SK-N-SH treated with all-trans-retinoic acid at 6 μM for 48 hours (cell line): ENCODE measurements at regions not wholly inside any gene's neighbourhood (a gene's known extent, or its start where the extent isn't known, plus 50 kb on each side); places are given as distances from the start of the nearest gene placed in this dataset.

Experiments used
- ATAC-seq: fragments of 200-7000 bp; cut with Tn5 transposase; 3 replicates; pipeline ENCODE4 v1.9.1; 2020; ENCODE audit warnings: mild to moderate bottlenecking, moderate library complexity
- ARNTL ChIP-seq: fragments of 450-650 bp; formaldehyde crosslinking; IDR thresholded peaks from 2 replicates; pipeline ENCODE4 v1.5.0; 2020; ENCODE audit warnings: low read depth, mild to moderate bottlenecking, moderate library complexity, borderline replicate concordance
- BACH2 ChIP-seq: fragments of 250-450 bp; sonication (Bioruptor Pico); IDR thresholded peaks from 2 replicates; pipeline ENCODE4 v1.9.0; 2021; ENCODE audit warnings: mild to moderate bottlenecking, borderline replicate concordance
- CSDC2 ChIP-seq: fragments of 250-450 bp; sonication (Bioruptor Pico); IDR thresholded peaks from 2 replicates; pipeline ENCODE4 v1.5.0; 2020; ENCODE audit warnings: mild to moderate bottlenecking, moderate library complexity
- ESRRG ChIP-seq: fragments of 250-450 bp; sonication (Bioruptor Pico); IDR thresholded peaks from 2 replicates; pipeline ENCODE4 v1.6.1; 2021; ENCODE audit warnings: mild to moderate bottlenecking
- GLIS3 ChIP-seq: fragments of 250-450 bp; sonication (Bioruptor Pico); IDR thresholded peaks from 2 replicates; pipeline ENCODE4 v1.5.0; 2020; ENCODE audit warnings: mild to moderate bottlenecking, moderate library complexity
- ISL1 ChIP-seq: fragments of 250-450 bp; sonication (Bioruptor Pico); IDR thresholded peaks from 2 replicates; pipeline ENCODE4 v2.1.2; 2022; ENCODE audit warnings: mild to moderate bottlenecking, moderate library complexity
- PPARA ChIP-seq: fragments of 250-450 bp; sonication (Bioruptor Pico); IDR thresholded peaks from 2 replicates; pipeline ENCODE4 v1.5.0; 2020; ENCODE audit warnings: mild to moderate bottlenecking, borderline replicate concordance
- RARB ChIP-seq: fragments of 250-450 bp; sonication (Bioruptor Pico); IDR thresholded peaks from 2 replicates; pipeline ENCODE4 v1.8.0; 2021; ENCODE audit warnings: mild to moderate bottlenecking, moderate library complexity
- SNAI2 ChIP-seq: fragments of 250-450 bp; sonication (Bioruptor Pico); IDR thresholded peaks from 2 replicates; pipeline ENCODE4 v1.5.0; 2020; ENCODE audit warnings: mild to moderate bottlenecking, moderate library complexity
- TCF4 ChIP-seq: fragments of 250-450 bp; sonication (Bioruptor Pico); IDR thresholded peaks from 2 replicates; pipeline ENCODE4 v1.8.0; 2021; ENCODE audit warnings: mild to moderate bottlenecking, moderate library complexity, borderline replicate concordance
- TOX ChIP-seq: fragments of 250-450 bp; sonication (Bioruptor Pico); IDR thresholded peaks from 2 replicates; pipeline ENCODE4 v1.8.0; 2021; ENCODE audit warnings: mild to moderate bottlenecking, moderate library complexity, borderline replicate concordance
- ZFP3 ChIP-seq: fragments of 250-450 bp; sonication (Bioruptor Pico); IDR thresholded peaks from 2 replicates; pipeline ENCODE4 v1.5.0; 2020; ENCODE audit warnings: mild to moderate bottlenecking, moderate library complexity
- ZFP30 ChIP-seq: fragments of 450-650 bp; formaldehyde crosslinking; IDR thresholded peaks from 2 replicates; pipeline ENCODE4 v1.5.0; 2022; ENCODE audit warnings: mild to moderate bottlenecking, moderate library complexity
- ZNF565 ChIP-seq: fragments of 450-650 bp; formaldehyde crosslinking; conservative IDR thresholded peaks from 2 replicates; pipeline ENCODE4 v1.5.0; 2020; ENCODE audit warnings: low read depth, mild to moderate bottlenecking, moderate library complexity
- ZNF70 ChIP-seq: fragments of 450-650 bp; formaldehyde crosslinking; IDR thresholded peaks from 2 replicates; pipeline ENCODE4 v1.5.0; 2020; ENCODE audit warnings: mild to moderate bottlenecking, moderate library complexity
- ZNF8 ChIP-seq: fragments of 450-650 bp; formaldehyde crosslinking; IDR thresholded peaks from 2 replicates; pipeline ENCODE4 v1.5.0; 2020; ENCODE audit warnings: mild to moderate bottlenecking, moderate library complexity
- TF ChIP-seq, protein P1 (sequence below): fragments of 250-450 bp; sonication (Bioruptor Pico); IDR thresholded peaks from 2 replicates; pipeline ENCODE4 v1.5.1; 2021; ENCODE audit warnings: mild to moderate bottlenecking, moderate library complexity
- TF ChIP-seq, protein P2 (sequence below): fragments of 250-450 bp; sonication (Bioruptor Pico); IDR thresholded peaks from 2 replicates; pipeline ENCODE4 v1.8.0; 2020; ENCODE audit warnings: mild to moderate bottlenecking, moderate library complexity, borderline replicate concordance
- TF ChIP-seq, protein P3 (sequence below): fragments of 250-450 bp; sonication (Bioruptor Pico); IDR thresholded peaks from 2 replicates; pipeline ENCODE4 v1.5.1; 2020; ENCODE audit warnings: low read depth, mild to moderate bottlenecking, moderate library complexity

DNA sequence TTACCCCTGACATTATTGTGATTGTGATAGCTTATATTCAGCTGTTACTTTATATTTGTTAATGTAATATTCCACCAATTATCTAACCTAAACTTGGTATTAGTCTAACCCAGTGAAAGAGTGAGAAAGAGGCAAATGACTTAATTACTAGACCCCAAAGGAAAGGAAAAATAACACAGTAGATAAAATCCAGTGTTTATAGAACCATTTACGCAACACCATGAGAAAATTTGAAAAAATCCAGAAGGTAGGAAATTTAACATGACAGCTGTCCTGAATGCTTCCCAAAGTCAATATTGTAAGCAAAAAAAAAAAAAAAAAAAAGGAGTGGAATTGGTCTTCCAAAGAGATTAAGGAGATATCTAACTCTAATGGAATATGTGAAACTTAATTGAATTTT lies 741.5 kb upstream of the GHITM start:
- no peak for ATAC-seq
- TF ChIP-seq ZFP30 (no peak), ZFP3 (CRISPR knock-in tag) (no peak), ARNTL (no peak), BACH2 (CRISPR knock-in tag) (no peak), CSDC2 (CRISPR knock-in tag) (no peak), PPARA (CRISPR knock-in tag) (no peak)

DNA sequence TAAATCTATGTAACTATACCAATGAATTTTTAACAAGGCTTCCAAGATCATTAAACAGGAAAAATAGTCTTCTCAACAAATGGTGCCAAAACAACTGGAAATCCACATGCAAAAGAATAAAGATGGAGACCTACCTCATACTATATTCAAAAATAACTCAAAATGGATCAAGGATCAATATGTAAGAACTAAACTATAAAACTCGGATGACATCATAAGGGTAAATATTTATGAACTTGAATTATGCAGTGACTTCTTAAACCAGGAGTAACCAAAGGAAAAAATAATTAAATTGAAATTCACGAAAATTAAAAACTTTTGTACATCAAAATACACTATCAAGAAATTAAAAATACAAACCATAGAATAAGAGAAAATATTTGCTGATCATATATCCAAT lies 728.7 kb upstream of the GHITM start:
- TF ChIP-seq ARNTL (no peak), ZNF70 (CRISPR knock-in tag) (no peak), ZFP30 (no peak), TCF4 (no peak), ZFP3 (CRISPR knock-in tag) (no peak), ZNF8 (CRISPR knock-in tag) (no peak), ZNF565 (CRISPR knock-in tag) (no peak), PPARA (CRISPR knock-in tag) (no peak)
- TF ChIP-seq, protein P1, sequence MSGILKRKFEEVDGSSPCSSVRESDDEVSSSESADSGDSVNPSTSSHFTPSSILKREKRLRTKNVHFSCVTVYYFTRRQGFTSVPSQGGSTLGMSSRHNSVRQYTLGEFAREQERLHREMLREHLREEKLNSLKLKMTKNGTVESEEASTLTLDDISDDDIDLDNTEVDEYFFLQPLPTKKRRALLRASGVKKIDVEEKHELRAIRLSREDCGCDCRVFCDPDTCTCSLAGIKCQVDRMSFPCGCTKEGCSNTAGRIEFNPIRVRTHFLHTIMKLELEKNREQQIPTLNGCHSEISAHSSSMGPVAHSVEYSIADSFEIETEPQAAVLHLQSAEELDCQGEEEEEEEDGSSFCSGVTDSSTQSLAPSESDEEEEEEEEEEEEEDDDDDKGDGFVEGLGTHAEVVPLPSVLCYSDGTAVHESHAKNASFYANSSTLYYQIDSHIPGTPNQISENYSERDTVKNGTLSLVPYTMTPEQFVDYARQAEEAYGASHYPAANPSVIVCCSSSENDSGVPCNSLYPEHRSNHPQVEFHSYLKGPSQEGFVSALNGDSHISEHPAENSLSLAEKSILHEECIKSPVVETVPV: no peak
- TF ChIP-seq, protein P2, sequence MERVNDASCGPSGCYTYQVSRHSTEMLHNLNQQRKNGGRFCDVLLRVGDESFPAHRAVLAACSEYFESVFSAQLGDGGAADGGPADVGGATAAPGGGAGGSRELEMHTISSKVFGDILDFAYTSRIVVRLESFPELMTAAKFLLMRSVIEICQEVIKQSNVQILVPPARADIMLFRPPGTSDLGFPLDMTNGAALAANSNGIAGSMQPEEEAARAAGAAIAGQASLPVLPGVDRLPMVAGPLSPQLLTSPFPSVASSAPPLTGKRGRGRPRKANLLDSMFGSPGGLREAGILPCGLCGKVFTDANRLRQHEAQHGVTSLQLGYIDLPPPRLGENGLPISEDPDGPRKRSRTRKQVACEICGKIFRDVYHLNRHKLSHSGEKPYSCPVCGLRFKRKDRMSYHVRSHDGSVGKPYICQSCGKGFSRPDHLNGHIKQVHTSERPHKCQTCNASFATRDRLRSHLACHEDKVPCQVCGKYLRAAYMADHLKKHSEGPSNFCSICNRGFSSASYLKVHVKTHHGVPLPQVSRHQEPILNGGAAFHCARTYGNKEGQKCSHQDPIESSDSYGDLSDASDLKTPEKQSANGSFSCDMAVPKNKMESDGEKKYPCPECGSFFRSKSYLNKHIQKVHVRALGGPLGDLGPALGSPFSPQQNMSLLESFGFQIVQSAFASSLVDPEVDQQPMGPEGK (CRISPR knock-in tag): no peak
- ATAC-seq: no peak

DNA sequence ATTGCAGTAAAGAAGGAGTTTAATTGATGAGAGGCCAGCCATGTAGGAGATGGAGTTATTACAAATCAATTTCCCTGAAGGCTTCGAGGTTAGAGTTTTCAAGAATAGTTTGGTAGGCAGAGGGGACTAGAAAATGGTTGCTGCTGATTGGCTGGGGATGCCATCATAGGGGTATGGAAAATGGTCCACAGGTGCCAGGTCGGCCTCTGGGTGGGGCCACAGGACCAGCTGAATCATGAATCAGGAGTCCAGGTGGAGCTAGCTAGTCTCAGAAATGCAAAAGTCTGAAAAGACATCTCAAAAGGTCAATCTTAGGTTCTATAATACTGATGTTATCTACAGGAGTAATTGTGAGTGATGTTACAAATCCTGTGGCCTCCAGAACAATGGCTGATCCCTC lies 714.0 kb upstream of the GHITM start:
- TF ChIP-seq ZNF565 (CRISPR knock-in tag) (no peak), ZNF70 (CRISPR knock-in tag) (no peak), ZNF8 (CRISPR knock-in tag) (no peak), ESRRG (CRISPR knock-in tag) (no peak), BACH2 (CRISPR knock-in tag) (no peak), GLIS3 (CRISPR knock-in tag) (no peak), TCF4 (no peak), PPARA (CRISPR knock-in tag) (no peak)
- TF ChIP-seq, protein P3, sequence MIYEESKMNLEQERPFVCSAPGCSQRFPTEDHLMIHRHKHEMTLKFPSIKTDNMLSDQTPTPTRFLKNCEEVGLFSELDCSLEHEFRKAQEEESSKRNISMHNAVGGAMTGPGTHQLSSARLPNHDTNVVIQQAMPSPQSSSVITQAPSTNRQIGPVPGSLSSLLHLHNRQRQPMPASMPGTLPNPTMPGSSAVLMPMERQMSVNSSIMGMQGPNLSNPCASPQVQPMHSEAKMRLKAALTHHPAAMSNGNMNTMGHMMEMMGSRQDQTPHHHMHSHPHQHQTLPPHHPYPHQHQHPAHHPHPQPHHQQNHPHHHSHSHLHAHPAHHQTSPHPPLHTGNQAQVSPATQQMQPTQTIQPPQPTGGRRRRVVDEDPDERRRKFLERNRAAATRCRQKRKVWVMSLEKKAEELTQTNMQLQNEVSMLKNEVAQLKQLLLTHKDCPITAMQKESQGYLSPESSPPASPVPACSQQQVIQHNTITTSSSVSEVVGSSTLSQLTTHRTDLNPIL: no peak
- ATAC-seq: no peak

DNA sequence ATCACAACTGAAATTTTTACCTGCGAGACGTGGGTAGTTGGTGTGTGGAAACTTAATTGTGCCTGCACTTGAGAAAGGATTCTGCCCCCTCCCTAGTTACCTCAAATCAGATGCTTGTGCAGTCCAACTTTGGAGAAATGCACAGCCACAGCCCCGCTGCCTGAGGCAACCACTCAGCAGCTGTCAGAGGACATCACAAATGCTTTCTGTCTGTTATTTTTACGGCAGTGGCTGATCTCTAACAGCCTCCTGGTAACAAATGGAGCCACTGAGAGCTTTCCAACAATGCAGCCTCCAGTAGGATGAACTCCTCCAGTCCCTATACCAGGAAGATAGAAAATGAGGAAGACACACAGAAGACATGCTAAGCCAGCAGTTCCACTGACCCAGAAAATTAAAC lies 712.2 kb upstream of the GHITM start:
- TF ChIP-seq, protein P2 (CRISPR knock-in tag): no peak
- TF ChIP-seq ZFP3 (CRISPR knock-in tag) (no peak), TOX (CRISPR knock-in tag) (no peak), PPARA (CRISPR knock-in tag) (no peak), ARNTL (no peak), SNAI2 (CRISPR knock-in tag) (no peak), GLIS3 (CRISPR knock-in tag) (no peak), RARB (no peak), ISL1 (no peak)
- no peak for ATAC-seq

DNA sequence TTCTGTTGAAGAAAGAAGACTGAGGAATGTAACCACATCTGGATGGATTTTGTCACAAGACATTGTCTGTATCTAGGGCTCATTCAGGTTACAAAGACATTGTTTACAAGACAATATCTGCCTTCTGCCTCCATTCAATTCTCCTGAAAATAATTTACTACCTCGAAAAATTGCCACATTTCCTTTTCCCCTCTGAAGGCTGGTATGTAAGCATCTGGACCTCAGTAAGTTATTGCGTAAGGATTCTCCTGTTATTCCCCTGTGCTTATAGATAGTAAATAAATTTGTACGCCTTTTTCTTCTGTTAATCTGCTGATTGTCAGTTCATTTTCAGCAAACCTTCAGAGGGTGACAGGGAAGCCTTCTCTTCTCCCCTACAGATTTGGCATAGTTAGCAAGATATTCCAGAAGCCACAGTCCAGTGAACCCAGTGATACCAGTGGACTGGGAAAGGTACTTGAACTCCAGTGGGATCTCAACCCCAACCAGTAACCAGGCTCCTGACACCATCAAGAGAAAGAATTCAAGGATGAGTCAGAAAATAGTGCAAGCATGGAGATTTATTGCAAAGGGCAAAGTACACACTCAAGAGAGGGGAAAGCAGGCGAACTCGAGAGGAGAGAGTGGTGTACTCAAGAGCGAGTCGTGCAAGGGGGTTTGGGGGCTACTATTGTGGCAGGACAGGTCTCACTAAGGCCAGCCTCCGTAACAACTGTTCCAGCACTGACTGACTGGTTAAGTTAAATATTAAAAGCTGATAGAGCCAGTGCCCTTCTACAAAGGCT lies 706.9 kb upstream of the GHITM start:
- TF ChIP-seq, protein P3: no peak
- no peak for ATAC-seq
